ENCODE measurements at regions not wholly inside any gene's neighbourhood (a gene's known extent, or its start where the extent isn't known, plus 50 kb on each side); places are given as distances from the start of the nearest gene placed in this dataset.
"Not testable (repeated sequence)": the region's sequence is repeated elsewhere in the genome, so short reads cannot be mapped to it uniquely, and the experiment has no call there.

- H2BK12ac ChIP-seq (ENCODE audit: low read length in 2 of 2); H3K4me1 ChIP-seq (ENCODE audit: control insufficient read depth, insufficient read depth, low read depth, low read length); H4K8ac ChIP-seq (ENCODE audit: low read length); H3K27ac ChIP-seq (ENCODE audit: low read length, poor library complexity, severe bottlenecking); H3K27me3 ChIP-seq (ENCODE audit: control insufficient read depth in 1 of 2, insufficient read depth in 1 of 2, low read length in 2 of 2); H3K18ac ChIP-seq (ENCODE audit: low read depth in 1 of 2, low read length in 2 of 2); DNase-seq; H3K4me3 ChIP-seq (ENCODE audit: insufficient read depth in 1 of 2, low read depth in 1 of 2, low read length in 2 of 2); H4K91ac ChIP-seq (ENCODE audit: low read length); H3K4me2 ChIP-seq (ENCODE audit: low read length, poor library complexity, severe bottlenecking); H3K36me3 ChIP-seq (ENCODE audit: control insufficient read depth in 1 of 2, insufficient read depth in 2 of 2, low read depth in 1 of 2, low read length in 2 of 2); H3K23ac ChIP-seq (ENCODE audit: low read length in 2 of 2); H3K9me3 ChIP-seq (ENCODE audit: control insufficient read depth, low read length); H2BK15ac ChIP-seq (ENCODE audit: low read depth, poor library complexity, severe bottlenecking); H2BK120ac ChIP-seq (ENCODE audit: low read depth, low read length); H2AK5ac ChIP-seq (ENCODE audit: low read length, severe bottlenecking); H2AFZ ChIP-seq (ENCODE audit: low read depth, low read length); H3K4ac ChIP-seq (ENCODE audit: low read depth in 1 of 2, low read length in 2 of 2); H2BK5ac ChIP-seq (ENCODE audit: low read depth, low read length, poor library complexity, severe bottlenecking); H3K14ac ChIP-seq (ENCODE audit: low read length in 2 of 2); H3K79me1 ChIP-seq (replicated peaks; ENCODE audit: low read length, poor library complexity, severe bottlenecking): not testable (repeated sequence)
- 75% methylated on average over 3 of the region's 4 CpGs for WGBS
- H3K9ac ChIP-seq (ENCODE audit: low read length) = peak overlapping the region; percentile 48
Observed at GRCh38 chr1:149657750-149658149, 74.1 kb downstream of the PPIAL4C start.

GRCh38 chr1:149658175-149658574 is 74.5 kb downstream of the PPIAL4C start:
- not testable (repeated sequence) for H2AFZ ChIP-seq (ENCODE audit: low read depth, low read length); H2AK5ac ChIP-seq (ENCODE audit: low read length, severe bottlenecking); H4K91ac ChIP-seq (ENCODE audit: low read length); H3K79me1 ChIP-seq (replicated peaks; ENCODE audit: low read length, poor library complexity, severe bottlenecking); H2BK120ac ChIP-seq (ENCODE audit: low read depth, low read length); H3K4me1 ChIP-seq (ENCODE audit: control insufficient read depth, insufficient read depth, low read depth, low read length); H3K27me3 ChIP-seq (ENCODE audit: control insufficient read depth in 1 of 2, insufficient read depth in 1 of 2, low read length in 2 of 2); H2BK12ac ChIP-seq (ENCODE audit: low read length in 2 of 2); DNase-seq; H3K27ac ChIP-seq (ENCODE audit: low read length, poor library complexity, severe bottlenecking); H3K36me3 ChIP-seq (ENCODE audit: control insufficient read depth in 1 of 2, insufficient read depth in 2 of 2, low read depth in 1 of 2, low read length in 2 of 2); H3K23ac ChIP-seq (ENCODE audit: low read length in 2 of 2); H3K4me3 ChIP-seq (ENCODE audit: insufficient read depth in 1 of 2, low read depth in 1 of 2, low read length in 2 of 2); H2BK15ac ChIP-seq (ENCODE audit: low read depth, poor library complexity, severe bottlenecking); H2BK5ac ChIP-seq (ENCODE audit: low read depth, low read length, poor library complexity, severe bottlenecking); H4K8ac ChIP-seq (ENCODE audit: low read length); H3K4ac ChIP-seq (ENCODE audit: low read depth in 1 of 2, low read length in 2 of 2); H3K18ac ChIP-seq (ENCODE audit: low read depth in 1 of 2, low read length in 2 of 2); H3K14ac ChIP-seq (ENCODE audit: low read length in 2 of 2); H3K4me2 ChIP-seq (ENCODE audit: low read length, poor library complexity, severe bottlenecking); H3K9me3 ChIP-seq (ENCODE audit: control insufficient read depth, low read length)
- peak overlapping the region; percentile 48 for H3K9ac ChIP-seq (ENCODE audit: low read length)
- 56% methylated on average over 1 of the region's 5 CpGs for WGBS

GRCh38 chr1:149664624-149665023 is 81.0 kb downstream of the PPIAL4C start:
- not testable (repeated sequence) for H3K79me1 ChIP-seq (replicated peaks; ENCODE audit: low read length, poor library complexity, severe bottlenecking); H3K4me2 ChIP-seq (ENCODE audit: low read length, poor library complexity, severe bottlenecking); H3K27me3 ChIP-seq (ENCODE audit: control insufficient read depth in 1 of 2, insufficient read depth in 1 of 2, low read length in 2 of 2); H3K18ac ChIP-seq (ENCODE audit: low read depth in 1 of 2, low read length in 2 of 2); H3K14ac ChIP-seq (ENCODE audit: low read length in 2 of 2); H2BK15ac ChIP-seq (ENCODE audit: low read depth, poor library complexity, severe bottlenecking); H2AFZ ChIP-seq (ENCODE audit: low read depth, low read length); H4K8ac ChIP-seq (ENCODE audit: low read length); H2BK5ac ChIP-seq (ENCODE audit: low read depth, low read length, poor library complexity, severe bottlenecking); H2AK5ac ChIP-seq (ENCODE audit: low read length, severe bottlenecking); H2BK120ac ChIP-seq (ENCODE audit: low read depth, low read length); H3K9ac ChIP-seq (ENCODE audit: low read length); H3K4ac ChIP-seq (ENCODE audit: low read depth in 1 of 2, low read length in 2 of 2); H3K27ac ChIP-seq (ENCODE audit: low read length, poor library complexity, severe bottlenecking); H2BK12ac ChIP-seq (ENCODE audit: low read length in 2 of 2); H3K4me3 ChIP-seq (ENCODE audit: insufficient read depth in 1 of 2, low read depth in 1 of 2, low read length in 2 of 2); H3K36me3 ChIP-seq (ENCODE audit: control insufficient read depth in 1 of 2, insufficient read depth in 2 of 2, low read depth in 1 of 2, low read length in 2 of 2); H3K23ac ChIP-seq (ENCODE audit: low read length in 2 of 2); H3K9me3 ChIP-seq (ENCODE audit: control insufficient read depth, low read length); H4K91ac ChIP-seq (ENCODE audit: low read length); H3K4me1 ChIP-seq (ENCODE audit: control insufficient read depth, insufficient read depth, low read depth, low read length); DNase-seq
- no CpG with 5 or more reads among the region's 2 CpGs for WGBS

GRCh38 chr1:149665033-149665432 is 81.4 kb downstream of the PPIAL4C start:
- not testable (repeated sequence) for H3K9me3 ChIP-seq (ENCODE audit: control insufficient read depth, low read length); H2AK5ac ChIP-seq (ENCODE audit: low read length, severe bottlenecking); H3K79me1 ChIP-seq (replicated peaks; ENCODE audit: low read length, poor library complexity, severe bottlenecking); H2BK5ac ChIP-seq (ENCODE audit: low read depth, low read length, poor library complexity, severe bottlenecking); H3K4me3 ChIP-seq (ENCODE audit: insufficient read depth in 1 of 2, low read depth in 1 of 2, low read length in 2 of 2); DNase-seq; H2BK15ac ChIP-seq (ENCODE audit: low read depth, poor library complexity, severe bottlenecking); H3K4me2 ChIP-seq (ENCODE audit: low read length, poor library complexity, severe bottlenecking); H2BK120ac ChIP-seq (ENCODE audit: low read depth, low read length); H3K27me3 ChIP-seq (ENCODE audit: control insufficient read depth in 1 of 2, insufficient read depth in 1 of 2, low read length in 2 of 2); H3K23ac ChIP-seq (ENCODE audit: low read length in 2 of 2); H3K27ac ChIP-seq (ENCODE audit: low read length, poor library complexity, severe bottlenecking); H4K91ac ChIP-seq (ENCODE audit: low read length); H3K36me3 ChIP-seq (ENCODE audit: control insufficient read depth in 1 of 2, insufficient read depth in 2 of 2, low read depth in 1 of 2, low read length in 2 of 2); H3K4me1 ChIP-seq (ENCODE audit: control insufficient read depth, insufficient read depth, low read depth, low read length); H3K4ac ChIP-seq (ENCODE audit: low read depth in 1 of 2, low read length in 2 of 2); H3K14ac ChIP-seq (ENCODE audit: low read length in 2 of 2); H2BK12ac ChIP-seq (ENCODE audit: low read length in 2 of 2); H3K18ac ChIP-seq (ENCODE audit: low read depth in 1 of 2, low read length in 2 of 2); H2AFZ ChIP-seq (ENCODE audit: low read depth, low read length); H4K8ac ChIP-seq (ENCODE audit: low read length); H3K9ac ChIP-seq (ENCODE audit: low read length)

Measured in mesenchymal stem cell (in vitro differentiated cells and primary cell).